AG04450 (cell line): ENCODE measurements at regions not wholly inside any gene's neighbourhood (a gene's known extent, or its start where the extent isn't known, plus 50 kb on each side); places are given as distances from the start of the nearest gene placed in this dataset.

Experiments used
- CTCF ChIA-PET: fragments of 300-600, 350-600 bp; formaldehyde crosslinking; extraction: SDS; loops from one replicate; lab custom pipeline; 2022; ENCODE audit warnings: antibody characterized with exemption, inconsistent platforms; lab: Charles Lee
- POLR2A ChIA-PET: fragments of 350-600 bp; formaldehyde crosslinking; extraction: SDS; loops from one replicate; lab custom pipeline; 2021; ENCODE audit warnings: antibody characterized with exemption, inconsistent platforms; lab: Yijun Ruan, JAX
- DNase-seq: peaks from one replicate; pipeline ENCODE4 v3.0.0-alpha.2; 2011; ENCODE audit warnings: low read depth, low spot score
- H3K27ac ChIP-seq: one replicate; pipeline ENCODE4 v1.5.1; 2012; ENCODE audit warnings: low read depth, low read length, control low read depth
- H3K27me3 ChIP-seq: one replicate; pipeline ENCODE4 v1.6.0; 2012; ENCODE audit warnings: low read length; ENCODE audit not compliant: control insufficient read depth, insufficient read depth
- H3K4me3 ChIP-seq: 2 replicates; pipeline ENCODE4 v1.5.1; 2011; ENCODE audit warnings: mild to moderate bottlenecking, low read depth, low read length, control low read depth
- H3K9me3 ChIP-seq: 2 replicates; pipeline ENCODE4 v1.5.1; 2012; ENCODE audit warnings: low read length; ENCODE audit not compliant: control insufficient read depth, insufficient read depth
- TF ChIP-seq, protein P1 (sequence below): IDR thresholded peaks from 2 replicates; pipeline ENCODE4 v1.5.1; 2011; ENCODE audit warnings: low read depth, low read length, control low read depth, inconsistent platforms

DNA sequence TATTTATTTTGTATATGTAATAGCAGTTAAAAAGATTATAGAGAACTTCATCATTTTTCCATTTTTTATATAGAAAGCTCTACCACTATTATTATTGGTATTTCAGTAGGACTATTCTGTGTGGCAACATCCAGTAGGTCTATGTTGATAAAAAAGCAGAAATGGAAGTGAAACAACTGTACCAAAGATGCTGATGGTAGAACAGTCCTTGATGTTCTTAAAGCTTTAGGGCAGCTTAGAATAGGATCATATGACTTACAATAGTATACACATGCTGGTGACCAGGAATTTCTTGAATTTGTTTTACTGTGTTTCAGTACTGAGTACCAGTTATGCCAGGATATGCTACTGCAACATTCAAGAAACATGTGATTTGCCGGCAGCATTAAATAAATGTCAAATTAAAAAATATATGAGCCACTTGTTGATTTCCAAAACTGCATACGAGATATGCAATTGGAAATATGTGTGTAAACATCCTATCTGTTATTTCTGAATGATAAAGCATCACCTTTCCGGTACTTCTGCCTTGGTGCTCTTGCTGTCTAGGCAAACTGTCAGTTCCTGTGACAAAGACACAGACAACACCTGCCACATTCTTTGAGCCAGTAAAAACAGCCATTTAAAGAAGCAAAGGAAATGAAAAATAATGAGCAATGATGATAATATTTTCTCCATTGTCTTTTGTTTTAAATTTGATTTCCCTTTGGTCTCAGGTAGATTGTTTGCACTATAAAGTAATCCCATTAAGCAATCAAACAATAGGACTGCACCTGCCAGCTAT lies 649.2 kb downstream of the ZPLD1 start:
- DNase-seq, result no peak
- Histone ChIP-seq H3K27me3 (no peaks in the 10 kb centered on the region), H3K4me3 (no peak overlapping the region), H3K9me3 (no peaks in the 10 kb centered on the region; the same call in 1 of the 2 replicates), H3K27ac (no peak overlapping the region)
- ChIA-PET POLR2A (no interaction called here), CTCF (no interaction called here)
- TF ChIP-seq, protein P1, sequence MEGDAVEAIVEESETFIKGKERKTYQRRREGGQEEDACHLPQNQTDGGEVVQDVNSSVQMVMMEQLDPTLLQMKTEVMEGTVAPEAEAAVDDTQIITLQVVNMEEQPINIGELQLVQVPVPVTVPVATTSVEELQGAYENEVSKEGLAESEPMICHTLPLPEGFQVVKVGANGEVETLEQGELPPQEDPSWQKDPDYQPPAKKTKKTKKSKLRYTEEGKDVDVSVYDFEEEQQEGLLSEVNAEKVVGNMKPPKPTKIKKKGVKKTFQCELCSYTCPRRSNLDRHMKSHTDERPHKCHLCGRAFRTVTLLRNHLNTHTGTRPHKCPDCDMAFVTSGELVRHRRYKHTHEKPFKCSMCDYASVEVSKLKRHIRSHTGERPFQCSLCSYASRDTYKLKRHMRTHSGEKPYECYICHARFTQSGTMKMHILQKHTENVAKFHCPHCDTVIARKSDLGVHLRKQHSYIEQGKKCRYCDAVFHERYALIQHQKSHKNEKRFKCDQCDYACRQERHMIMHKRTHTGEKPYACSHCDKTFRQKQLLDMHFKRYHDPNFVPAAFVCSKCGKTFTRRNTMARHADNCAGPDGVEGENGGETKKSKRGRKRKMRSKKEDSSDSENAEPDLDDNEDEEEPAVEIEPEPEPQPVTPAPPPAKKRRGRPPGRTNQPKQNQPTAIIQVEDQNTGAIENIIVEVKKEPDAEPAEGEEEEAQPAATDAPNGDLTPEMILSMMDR, result no peak

DNA sequence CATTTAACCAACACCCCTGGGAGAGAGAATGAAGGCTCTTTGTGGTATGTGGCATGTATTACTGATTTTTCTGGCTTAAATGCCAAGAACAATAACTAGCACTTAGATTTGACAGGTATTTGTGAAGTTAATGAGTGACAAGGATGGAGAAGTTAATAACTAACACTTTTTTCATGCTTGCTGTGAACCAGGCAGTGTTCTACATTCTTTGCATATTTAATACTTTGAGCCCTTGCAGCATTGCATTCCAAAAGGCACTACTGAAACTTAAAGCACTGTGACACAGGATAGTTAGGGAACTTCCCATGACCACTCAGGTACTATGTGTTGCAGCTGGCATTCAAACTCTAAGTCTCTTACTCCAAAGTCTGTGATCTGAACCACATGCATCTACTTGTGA lies 650.6 kb downstream of the ZPLD1 start:
- Histone ChIP-seq H3K27ac (no peak overlapping the region), H3K9me3 (no peaks in the 10 kb centered on the region; the same call in 1 of the 2 replicates), H3K27me3 (no peaks in the 10 kb centered on the region), H3K4me3 (no peak overlapping the region)
- TF ChIP-seq, protein P1, result no peak
- POLR2A ChIA-PET, result no interaction called here
- DNase-seq, result no peak
- CTCF ChIA-PET, result no interaction called here

DNA sequence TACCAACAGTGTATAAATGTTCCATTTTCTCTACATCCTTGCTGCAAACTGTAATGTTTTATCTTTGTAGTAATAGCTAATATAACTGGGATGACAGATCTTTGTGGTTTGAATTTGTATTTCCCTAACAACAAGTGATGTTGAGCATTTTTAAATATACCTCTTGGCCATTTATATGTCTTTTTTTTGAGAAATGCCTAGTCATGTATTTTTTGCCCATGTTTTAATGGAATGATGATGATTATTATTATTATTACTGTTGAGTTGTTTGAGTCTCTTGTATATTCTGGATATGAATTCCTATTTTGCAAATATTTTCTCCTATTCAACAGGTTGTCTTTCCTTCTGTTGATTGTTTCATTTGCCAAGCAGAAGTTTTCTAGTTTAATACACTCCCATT lies 654.9 kb downstream of the ZPLD1 start:
- no peak for DNase-seq
- ChIA-PET CTCF (no interaction called here), POLR2A (no interaction called here)
- TF ChIP-seq, protein P1, result no peak
- no peak overlapping the region for H3K27ac ChIP-seq
- no peaks in the 10 kb centered on the region for H3K27me3 ChIP-seq
- H3K9me3 ChIP-seq, result no peaks in the 10 kb centered on the region
- H3K4me3 ChIP-seq, result no peak overlapping the region

DNA sequence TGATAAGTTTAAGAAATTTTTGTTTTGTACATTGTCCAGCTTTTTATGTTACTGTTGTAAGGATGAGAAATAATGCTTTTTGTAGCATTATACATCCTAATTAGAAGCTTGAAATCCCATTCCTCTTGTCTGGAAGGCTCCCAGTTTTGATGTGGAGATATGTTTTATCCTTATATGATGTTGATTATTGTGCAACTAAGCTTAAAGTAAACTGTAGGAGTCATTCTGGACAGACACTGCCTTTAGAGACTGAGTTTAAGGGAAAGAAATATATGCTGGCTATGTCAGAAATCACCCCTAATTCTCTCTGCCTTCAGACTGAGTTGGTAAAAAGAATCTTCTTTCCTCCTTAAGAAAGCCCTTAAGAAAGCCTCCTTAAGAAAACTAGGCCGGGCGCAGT lies 670.4 kb downstream of the ZPLD1 start:
- CTCF ChIA-PET, result no interaction called here
- TF ChIP-seq, protein P1, result no peak
- no peaks in the 10 kb centered on the region for H3K27me3 ChIP-seq
- H3K27ac ChIP-seq, result no peak overlapping the region
- POLR2A ChIA-PET, result no interaction called here
- no peaks in the 10 kb centered on the region for H3K9me3 ChIP-seq
- no peak overlapping the region for H3K4me3 ChIP-seq
- no peak for DNase-seq

DNA sequence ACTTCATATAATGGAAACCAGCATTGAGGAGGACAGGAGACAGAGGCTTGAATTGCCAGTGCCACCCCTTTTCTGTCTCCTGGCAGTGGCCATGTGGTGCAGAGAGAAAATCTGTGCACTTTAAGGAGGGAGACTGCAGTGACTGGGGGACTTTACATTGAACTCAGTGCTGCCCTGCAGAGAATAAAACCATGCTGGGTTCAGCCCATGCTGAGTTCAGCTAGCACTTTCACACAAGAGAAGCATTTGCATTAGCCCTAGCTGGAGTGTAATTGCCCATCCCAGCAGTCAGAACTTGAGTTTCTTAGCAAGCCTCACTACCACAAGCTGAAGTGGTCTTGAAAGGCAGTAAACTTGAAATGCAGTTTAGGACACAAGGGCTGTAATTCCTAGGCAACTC lies 677.5 kb downstream of the ZPLD1 start:
- no peak overlapping the region for H3K4me3 ChIP-seq
- H3K27ac ChIP-seq, result no peak overlapping the region
- H3K9me3 ChIP-seq, result no peaks in the 10 kb centered on the region
- no peak for DNase-seq
- TF ChIP-seq, protein P1, result no peak
- H3K27me3 ChIP-seq, result no peaks in the 10 kb centered on the region
- POLR2A ChIA-PET, result no interaction called here
- CTCF ChIA-PET, result no interaction called here
